HFFc6 (cell line): ENCODE measurements at regions not wholly inside any gene's neighbourhood (a gene's known extent, or its start where the extent isn't known, plus 50 kb on each side); places are given as distances from the start of the nearest gene placed in this dataset.
"Not testable (repeated sequence)": the region's sequence is repeated elsewhere in the genome, so short reads cannot be mapped to it uniquely, and the experiment has no call there.

ENCODE experiments used
- DNase-seq: peaks from one replicate; pipeline ENCODE4 v3.0.0-alpha.2; 2018
- H3K27ac Mint-ChIP-seq: 2 replicates; pipeline ENCODE4 v1.8.0; 2020; ENCODE audit warnings: mild to moderate bottlenecking, mixed read lengths
- H3K27me3 Mint-ChIP-seq: 2 replicates; pipeline ENCODE4 v1.8.0; 2021; ENCODE audit warnings: mild to moderate bottlenecking, moderate library complexity, mixed read lengths; ENCODE audit not compliant: insufficient read depth
- H3K36me3 Mint-ChIP-seq: 2 replicates; pipeline ENCODE4 v1.8.0; 2021; ENCODE audit warnings: low read depth, mixed read lengths
- H3K4me1 Mint-ChIP-seq: 2 replicates; pipeline ENCODE4 v1.8.0; 2020; ENCODE audit warnings: low read depth, mixed read lengths
- H3K4me3 Mint-ChIP-seq: 2 replicates; pipeline ENCODE4 v1.8.0; 2020; ENCODE audit warnings: mild to moderate bottlenecking, moderate library complexity, mixed read lengths
- H3K9me3 Mint-ChIP-seq: 2 replicates; pipeline ENCODE4 v1.8.0; 2020; ENCODE audit warnings: mild to moderate bottlenecking, mixed read lengths
- TF ChIP-seq, protein P1 (sequence below): fragments of 200-600 bp; sonication (generic); IDR thresholded peaks from 2 replicates; pipeline ENCODE4 v1.5.0; 2021; ENCODE audit warnings: antibody characterized with exemption, mild to moderate bottlenecking

GRCh38 chr15:96053031-96053780 lies 277.3 kb upstream of the NR2F2 start:
- H3K9me3 Mint-ChIP-seq: no peaks in the 10 kb centered on the region
- no peak overlapping the region for H3K27ac Mint-ChIP-seq
- no peak for DNase-seq

DNA sequence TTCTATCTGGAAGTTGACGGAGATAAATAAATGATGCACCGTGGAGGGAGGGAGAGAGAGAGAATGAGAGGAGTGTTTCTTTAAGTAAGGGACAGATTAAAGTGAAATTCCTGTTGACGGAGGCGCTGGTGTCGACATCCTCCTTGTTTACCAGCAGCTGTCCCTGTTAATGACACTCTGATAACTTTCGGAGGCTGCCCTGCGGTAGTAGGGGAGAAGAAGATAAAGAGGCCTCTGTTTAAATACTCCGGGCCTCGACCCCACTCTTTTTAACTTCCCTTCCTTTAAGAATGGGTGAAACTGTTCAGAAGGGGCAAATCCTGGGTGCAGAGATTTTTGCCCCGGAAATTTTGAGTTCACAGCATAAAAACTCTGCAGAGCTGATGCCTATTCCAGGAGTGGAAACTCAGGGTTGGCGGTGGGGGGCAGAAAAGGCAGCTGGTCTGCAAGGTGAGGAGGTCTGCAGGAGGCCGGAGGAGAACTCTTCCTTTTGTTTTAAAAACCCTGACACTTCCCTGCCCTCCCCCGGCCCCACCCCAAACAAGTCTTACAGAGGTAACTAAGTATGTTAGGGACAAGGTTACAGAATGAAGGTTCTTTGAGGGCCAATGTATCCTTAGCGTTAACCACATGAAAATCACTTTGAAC lies 276.6 kb upstream of the NR2F2 start:
- Mint-ChIP-seq H3K9me3 (no peaks in the 10 kb centered on the region), H3K4me3 (no peak overlapping the region), H3K4me1 (no peaks in the 10 kb centered on the region), H3K27ac (no peak overlapping the region), H3K27me3 (no peaks in the 10 kb centered on the region; the same call in 1 of the 2 replicates), H3K36me3 (no peaks in the 10 kb centered on the region)
- no peak for DNase-seq
- TF ChIP-seq, protein P1, sequence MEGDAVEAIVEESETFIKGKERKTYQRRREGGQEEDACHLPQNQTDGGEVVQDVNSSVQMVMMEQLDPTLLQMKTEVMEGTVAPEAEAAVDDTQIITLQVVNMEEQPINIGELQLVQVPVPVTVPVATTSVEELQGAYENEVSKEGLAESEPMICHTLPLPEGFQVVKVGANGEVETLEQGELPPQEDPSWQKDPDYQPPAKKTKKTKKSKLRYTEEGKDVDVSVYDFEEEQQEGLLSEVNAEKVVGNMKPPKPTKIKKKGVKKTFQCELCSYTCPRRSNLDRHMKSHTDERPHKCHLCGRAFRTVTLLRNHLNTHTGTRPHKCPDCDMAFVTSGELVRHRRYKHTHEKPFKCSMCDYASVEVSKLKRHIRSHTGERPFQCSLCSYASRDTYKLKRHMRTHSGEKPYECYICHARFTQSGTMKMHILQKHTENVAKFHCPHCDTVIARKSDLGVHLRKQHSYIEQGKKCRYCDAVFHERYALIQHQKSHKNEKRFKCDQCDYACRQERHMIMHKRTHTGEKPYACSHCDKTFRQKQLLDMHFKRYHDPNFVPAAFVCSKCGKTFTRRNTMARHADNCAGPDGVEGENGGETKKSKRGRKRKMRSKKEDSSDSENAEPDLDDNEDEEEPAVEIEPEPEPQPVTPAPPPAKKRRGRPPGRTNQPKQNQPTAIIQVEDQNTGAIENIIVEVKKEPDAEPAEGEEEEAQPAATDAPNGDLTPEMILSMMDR: no peak

More at GRCh38 chr15:96053031-96053780, 277.3 kb upstream of the NR2F2 start:
- Mint-ChIP-seq H3K4me3 (no peak overlapping the region), H3K4me1 (peaks cover 2% of the 10 kb centered on the region), H3K27me3 (no peaks in the 10 kb centered on the region; the same call in 1 of the 2 replicates), H3K36me3 (no peaks in the 10 kb centered on the region)
- TF ChIP-seq, protein P1: no peak

GRCh38 chr15:96054621-96055020 lies 275.9 kb upstream of the NR2F2 start:
- Mint-ChIP-seq H3K4me1 (no peaks in the 10 kb centered on the region), H3K9me3 (no peaks in the 10 kb centered on the region), H3K4me3 (no peak overlapping the region), H3K27ac (no peak overlapping the region), H3K27me3 (no peaks in the 10 kb centered on the region; the same call in 1 of the 2 replicates), H3K36me3 (no peaks in the 10 kb centered on the region)
- no peak for DNase-seq
- TF ChIP-seq, protein P1: no peak

- no peak overlapping the region for H3K4me3 Mint-ChIP-seq
- H3K36me3 Mint-ChIP-seq: no peaks in the 10 kb centered on the region
- no peak overlapping the region for H3K27ac Mint-ChIP-seq
- H3K4me1 Mint-ChIP-seq: no peaks in the 10 kb centered on the region
- TF ChIP-seq, protein P1: no peak
- no peaks in the 10 kb centered on the region for H3K9me3 Mint-ChIP-seq
- H3K27me3 Mint-ChIP-seq: no peaks in the 10 kb centered on the region; the same call in 1 of the 2 replicates
- no peak for DNase-seq
These were observed 272.2 kb upstream of the NR2F2 start for GRCh38 chr15:96058103-96058851.

DNA sequence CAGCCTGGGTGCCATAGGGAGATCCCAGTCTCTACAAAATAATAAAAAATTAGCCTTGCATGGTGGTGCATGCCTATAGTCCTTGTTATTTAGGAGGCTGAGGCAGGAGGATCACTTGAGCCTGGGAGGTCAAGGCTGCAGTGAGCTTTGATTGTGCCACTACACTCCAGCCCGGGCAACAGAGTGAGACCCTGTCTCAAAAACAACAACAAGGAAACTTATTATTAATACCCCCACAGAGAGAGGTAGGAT lies 271.7 kb upstream of the NR2F2 start:
- not testable (repeated sequence) for H3K27ac Mint-ChIP-seq, DNase-seq, H3K27me3 Mint-ChIP-seq, H3K36me3 Mint-ChIP-seq, H3K9me3 Mint-ChIP-seq, H3K4me3 Mint-ChIP-seq, H3K4me1 Mint-ChIP-seq

- not testable (repeated sequence) for H3K4me3 Mint-ChIP-seq, DNase-seq, H3K27ac Mint-ChIP-seq, H3K9me3 Mint-ChIP-seq, H3K36me3 Mint-ChIP-seq, H3K27me3 Mint-ChIP-seq, H3K4me1 Mint-ChIP-seq
These were observed 269.9 kb upstream of the NR2F2 start for GRCh38 chr15:96060591-96060990.
